WTC11 (cell line): ENCODE measurements at regions not wholly inside any gene's neighbourhood (a gene's known extent, or its start where the extent isn't known, plus 50 kb on each side); places are given as distances from the start of the nearest gene placed in this dataset.

Experiments
- ATAC-seq: fragments of 200-7000 bp; cut with Tn5 transposase; 2 replicates; pipeline ENCODE4 v1.10.0; 2021; ENCODE audit warnings: mild to moderate bottlenecking, moderate library complexity
- CTCF ChIA-PET: fragments of 300-600 bp; sonication (Branson Sonifier 250); formaldehyde crosslinking; loops from one replicate; lab custom pipeline; 2021; ENCODE audit warnings: antibody characterized with exemption; lab: Charles Lee
- POLR2A ChIA-PET: fragments of 350-600 bp; sonication (Branson Sonifier 250); formaldehyde crosslinking; loops from one replicate; lab custom pipeline; 2021; ENCODE audit warnings: antibody characterized with exemption; lab: Charles Lee
- DNase-seq: peaks from one replicate; pipeline ENCODE4 v3.0.0; 2021; ENCODE audit warnings: low spot score
- H3K27ac Mint-ChIP-seq: 2 replicates; pipeline ENCODE4 v1.8.0; 2021; ENCODE audit warnings: mixed read lengths
- H3K27me3 Mint-ChIP-seq: 2 replicates; pipeline ENCODE4 v1.8.0; 2021; ENCODE audit warnings: low read depth, mild to moderate bottlenecking, moderate library complexity, mixed read lengths
- H3K36me3 Mint-ChIP-seq: 2 replicates; pipeline ENCODE4 v1.8.0; 2021; ENCODE audit warnings: mixed read lengths
- H3K4me1 Mint-ChIP-seq: 2 replicates; pipeline ENCODE4 v1.8.0; 2022; ENCODE audit warnings: mixed read lengths
- H3K4me3 Mint-ChIP-seq: 2 replicates; pipeline ENCODE4 v1.8.0; 2021; ENCODE audit warnings: mild to moderate bottlenecking, moderate library complexity, mixed read lengths
- H3K9me3 Mint-ChIP-seq: 2 replicates; pipeline ENCODE4 v1.8.0; 2021; ENCODE audit warnings: mixed read lengths
- AFF4 ChIP-seq: sonication (generic); formaldehyde crosslinking; IDR thresholded peaks from 2 replicates; pipeline ENCODE4 v1.8.1; 2023; ENCODE audit warnings: mild to moderate bottlenecking, missing genetic modification reagents, borderline replicate concordance
- CDX4 ChIP-seq: fragments of 250-450 bp; sonication (Bioruptor Pico); IDR thresholded peaks from 2 replicates; pipeline ENCODE4 v1.9.0; 2021; ENCODE audit warnings: moderate library complexity, mild to moderate bottlenecking, inconsistent platforms, borderline replicate concordance
- CREB1 ChIP-seq: sonication (generic); formaldehyde crosslinking; IDR thresholded peaks from 2 replicates; pipeline ENCODE4 v1.8.0; 2023; ENCODE audit warnings: mild to moderate bottlenecking, missing genetic modification reagents
- CTCF ChIP-seq: fragments of 200-600 bp; IDR thresholded peaks from 2 replicates; pipeline ENCODE4 v1.8.0; 2022; ENCODE audit warnings: antibody characterized with exemption
- E2F1 ChIP-seq: sonication (generic); formaldehyde crosslinking; IDR thresholded peaks from 2 replicates; pipeline ENCODE4 v1.8.0; 2022; ENCODE audit warnings: mild to moderate bottlenecking, missing genetic modification reagents
- EMX1 ChIP-seq: fragments of 250-450 bp; sonication (Bioruptor Pico); IDR thresholded peaks from 2 replicates; pipeline ENCODE4 v1.8.0; 2021; ENCODE audit warnings: mild to moderate bottlenecking
- FOXJ3 ChIP-seq: sonication (generic); formaldehyde crosslinking; IDR thresholded peaks from 2 replicates; pipeline ENCODE4 v1.9.0; 2021; ENCODE audit warnings: missing genetic modification reagents, mild to moderate bottlenecking, borderline replicate concordance
- IRF2 ChIP-seq: sonication (generic); formaldehyde crosslinking; IDR thresholded peaks from 2 replicates; pipeline ENCODE4 v1.8.0; 2022; ENCODE audit warnings: low read depth, missing genetic modification reagents, borderline replicate concordance
- KAT7 ChIP-seq: sonication (generic); formaldehyde crosslinking; IDR thresholded peaks from 2 replicates; pipeline ENCODE4 v1.8.1; 2023; ENCODE audit warnings: missing genetic modification reagents, mild to moderate bottlenecking, borderline replicate concordance
- MXD4 ChIP-seq: fragments of 250-450 bp; sonication (Bioruptor Pico); IDR thresholded peaks from 2 replicates; pipeline ENCODE4 v1.8.0; 2021; ENCODE audit warnings: mild to moderate bottlenecking, moderate library complexity, borderline replicate concordance
- OVOL2 ChIP-seq: fragments of 250-450 bp; sonication (Bioruptor Pico); IDR thresholded peaks from 2 replicates; pipeline ENCODE4 v1.9.0; 2021; ENCODE audit warnings: mild to moderate bottlenecking, borderline replicate concordance
- PRDM15 ChIP-seq: sonication (generic); formaldehyde crosslinking; IDR thresholded peaks from 2 replicates; pipeline ENCODE4 v1.8.0; 2022; ENCODE audit warnings: missing genetic modification reagents
- RORB ChIP-seq: fragments of 250-450 bp; sonication (Bioruptor Pico); IDR thresholded peaks from 2 replicates; pipeline ENCODE4 v1.9.0; 2021; ENCODE audit warnings: mild to moderate bottlenecking
- ZBTB43 ChIP-seq: sonication (generic); formaldehyde crosslinking; IDR thresholded peaks from 2 replicates; pipeline ENCODE4 v1.8.1; 2023; ENCODE audit warnings: mild to moderate bottlenecking, missing genetic modification reagents
- ZNF138 ChIP-seq: sonication (generic); formaldehyde crosslinking; conservative IDR thresholded peaks from 2 replicates; pipeline ENCODE4 v1.8.1; 2022; ENCODE audit warnings: mild to moderate bottlenecking, moderate library complexity, missing genetic modification reagents
- ZNF232 ChIP-seq: sonication (generic); formaldehyde crosslinking; IDR thresholded peaks from 2 replicates; pipeline ENCODE4 v1.8.0; 2022; ENCODE audit warnings: mild to moderate bottlenecking, missing genetic modification reagents
- ZNF423 ChIP-seq: fragments of 250-450 bp; sonication (Bioruptor Pico); IDR thresholded peaks from 2 replicates; pipeline ENCODE4 v2.1.2; 2022; ENCODE audit warnings: mild to moderate bottlenecking, moderate library complexity

GRCh38 chr6:170476360-170476759 is 76.7 kb downstream of the PSMB1 start:
- H3K36me3 Mint-ChIP-seq: no peaks in the 10 kb centered on the region
- no peaks in the 10 kb centered on the region for H3K9me3 Mint-ChIP-seq
- POLR2A ChIA-PET: no interaction called here
- no peak for ATAC-seq
- H3K27ac Mint-ChIP-seq: no peak overlapping the region
- TF ChIP-seq OVOL2 (CRISPR knock-in tag) (no peak), EMX1 (CRISPR knock-in tag) (no peak), ZNF138 (CRISPR knock-in tag) (no peak), CDX4 (CRISPR knock-in tag) (no peak), FOXJ3 (CRISPR knock-in tag) (no peak), MXD4 (CRISPR knock-in tag) (no peak), ZNF232 (CRISPR knock-in tag) (no peak), AFF4 (CRISPR knock-in tag) (no peak), E2F1 (CRISPR knock-in tag) (no peak), CREB1 (no peak), KAT7 (CRISPR knock-in tag) (no peak), CTCF (no peak)
- TF ChIP-seq, all 79 proteins: peak for 0
- CTCF ChIA-PET: no interaction called here
- Mint-ChIP-seq H3K4me1 (no peaks in the 10 kb centered on the region), H3K27me3 (no peaks in the 10 kb centered on the region), H3K4me3 (no peak overlapping the region)
- no peak for DNase-seq

GRCh38 chr6:170475118-170475517 is 78.0 kb downstream of the PSMB1 start:
- H3K27ac Mint-ChIP-seq: no peak overlapping the region
- POLR2A ChIA-PET: no interaction called here
- no peak for DNase-seq
- 0 out of 2 replicates have a peak, but pooled peaks cover 7% of the 10 kb centered on the region for H3K36me3 Mint-ChIP-seq
- TF ChIP-seq RORB (CRISPR knock-in tag): no peak
- no peak for TF ChIP-seq ZNF138 (CRISPR knock-in tag)
- TF ChIP-seq ZBTB43 (CRISPR knock-in tag): no peak
- no peak for TF ChIP-seq IRF2 (CRISPR knock-in tag)
- TF ChIP-seq EMX1 (CRISPR knock-in tag): no peak
- TF ChIP-seq ZNF423 (CRISPR knock-in tag): no peak
- no peak for TF ChIP-seq PRDM15 (CRISPR knock-in tag)
- no peak overlapping the region for H3K4me3 Mint-ChIP-seq
- H3K4me1 Mint-ChIP-seq: no peaks in the 10 kb centered on the region
- no peaks in the 10 kb centered on the region for H3K9me3 Mint-ChIP-seq
- CTCF ChIA-PET: interaction anchor here (1.0 kb wide), 2 partner anchors 32 to 42 kb away, joined by 3 read pairs; no protein-coding TSS in a partner anchor
- H3K27me3 Mint-ChIP-seq: no peaks in the 10 kb centered on the region
- no peak for ATAC-seq
